CD4-positive, alpha-beta T cell (primary cell): ENCODE measurements at regions not wholly inside any gene's neighbourhood (a gene's known extent, or its start where the extent isn't known, plus 50 kb on each side); places are given as distances from the start of the nearest gene placed in this dataset.

Source experiments
- ATAC-seq: fragments of 200-7000 bp; cut with Tn5 transposase; one replicate; pipeline ENCODE4 v1.10.0; 2022; ENCODE audit warnings: mild to moderate bottlenecking; ENCODE audit not compliant: poor library complexity
- CTCF ChIA-PET: fragments of 350-600 bp; sonication (Branson Sonifier 250); formaldehyde crosslinking; loops from one replicate; lab custom pipeline; 2021; ENCODE audit warnings: antibody characterized with exemption, inconsistent platforms; lab: Charles Lee
- POLR2A ChIA-PET: fragments of 350-600 bp; sonication (Branson Sonifier 250); formaldehyde crosslinking; loops from one replicate; lab custom pipeline; 2021; ENCODE audit warnings: antibody characterized with exemption, inconsistent platforms; lab: Charles Lee
- DNase-seq, 14 experiments: peaks; one replicate each; pipeline ENCODE4 v3.0.0-alpha.2; 2013 to 2020; ENCODE audit warnings: mixed read lengths in 2 of 14
- H3K27ac ChIP-seq, 2 donors: one replicate each; pipeline versions ENCODE4 v1.5.1 to v1.7.0; 2013; ENCODE audit warnings: low read length in 2 of 2, low read depth in 1 of 2, mild to moderate bottlenecking in 1 of 2
- H3K27me3 ChIP-seq, 2 experiments: 1 replicate in 1 of 2; 2 replicates in 1 of 2; pipeline versions ENCODE4 v1.6.1 to v1.7.0; 2013; ENCODE audit warnings: low read length in 2 of 2, control low read depth in 1 of 2, mild to moderate bottlenecking in 1 of 2, moderate library complexity in 1 of 2; ENCODE audit not compliant: insufficient read depth in 2 of 2, control insufficient read depth in 1 of 2
- H3K36me3 ChIP-seq: one replicate; pipeline ENCODE4 v1.6.1; 2013; ENCODE audit warnings: low read length, control low read depth; ENCODE audit not compliant: insufficient read depth
- H3K4me1 ChIP-seq: one replicate; pipeline ENCODE4 v1.6.1; 2013; ENCODE audit warnings: low read length, control low read depth; ENCODE audit not compliant: insufficient read depth
- H3K4me3 ChIP-seq: one replicate; pipeline ENCODE4 v1.5.1; 2013; ENCODE audit warnings: mild to moderate bottlenecking, low read length, moderate library complexity
- H3K9me3 ChIP-seq, 2 experiments: 1 replicate in 1 of 2; 2 replicates in 1 of 2; pipeline versions ENCODE4 v1.6.1 to v1.7.0; 2013; ENCODE audit warnings: low read length in 2 of 2, mild to moderate bottlenecking in 2 of 2, control low read depth in 1 of 2, moderate library complexity in 1 of 2; ENCODE audit not compliant: control insufficient read depth in 1 of 2, insufficient read depth in 1 of 2
- H3K27ac Mint-ChIP-seq: one replicate; pipeline ENCODE4 v1.8.0; 2020; ENCODE audit warnings: mixed read lengths
- H3K27me3 Mint-ChIP-seq: one replicate; pipeline ENCODE4 v1.8.0; 2021; ENCODE audit warnings: mixed read lengths
- H3K36me3 Mint-ChIP-seq: one replicate; pipeline ENCODE4 v1.8.0; 2021; ENCODE audit warnings: low read depth, mixed read lengths
- H3K4me1 Mint-ChIP-seq: one replicate; pipeline ENCODE4 v1.8.0; 2021; ENCODE audit warnings: low read depth, mixed read lengths
- H3K4me3 Mint-ChIP-seq: one replicate; pipeline ENCODE4 v1.8.0; 2020; ENCODE audit warnings: mild to moderate bottlenecking, mixed read lengths
- H3K9me3 Mint-ChIP-seq: one replicate; pipeline ENCODE4 v1.8.0; 2020; ENCODE audit warnings: mixed read lengths
- intact Hi-C, 2 experiments: fragments of 100-400 bp; cut with DNase I in 1 of 2; cut with micrococcal nuclease in 1 of 2; formaldehyde crosslinking; loops; one replicate each; pipeline versions ENCODE4 v1.15.1 to v1.9.0; 2023 to 2025; cut with DNase I, micrococcal nuclease
- TF ChIP-seq, protein P1 (sequence below): fragments of 200-600 bp; IDR thresholded peaks from one replicate; pipeline ENCODE4 v1.8.0; 2022; ENCODE audit warnings: antibody characterized with exemption, mild to moderate bottlenecking

DNA sequence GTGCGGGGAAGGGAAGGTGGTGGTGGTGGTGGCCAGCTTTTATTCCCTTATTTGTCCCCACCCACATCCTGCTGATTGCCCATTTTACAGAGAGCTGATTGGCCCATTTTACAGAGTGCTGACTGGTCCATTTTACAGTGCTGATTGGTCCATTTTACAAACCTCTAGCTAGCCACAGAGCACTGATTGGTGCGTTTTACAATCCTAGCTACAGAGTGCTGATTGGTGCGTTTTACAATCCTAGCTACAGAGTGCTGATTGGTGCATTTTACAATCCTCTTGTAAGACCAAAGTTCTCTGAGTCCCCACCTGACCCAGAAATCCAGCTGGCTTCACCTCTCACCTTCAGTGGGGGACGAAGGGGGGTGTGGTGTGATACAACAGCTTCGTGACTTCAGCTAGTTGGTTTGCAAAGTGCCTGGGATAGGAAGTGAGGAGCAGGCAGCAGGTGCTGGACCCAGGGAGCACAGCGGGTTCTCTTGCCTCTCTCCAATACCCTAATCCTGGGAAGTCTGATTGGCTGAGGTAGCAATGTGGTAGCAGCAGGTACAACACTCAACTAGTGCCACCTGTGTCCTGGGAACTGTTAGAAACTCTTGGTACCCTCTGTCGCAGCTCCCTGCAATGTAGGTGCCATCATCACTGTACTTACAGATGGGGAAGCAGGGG is 92.1 kb downstream of the BARX1 start:
- CTCF ChIA-PET: no interaction called here
- TF ChIP-seq, protein P1, sequence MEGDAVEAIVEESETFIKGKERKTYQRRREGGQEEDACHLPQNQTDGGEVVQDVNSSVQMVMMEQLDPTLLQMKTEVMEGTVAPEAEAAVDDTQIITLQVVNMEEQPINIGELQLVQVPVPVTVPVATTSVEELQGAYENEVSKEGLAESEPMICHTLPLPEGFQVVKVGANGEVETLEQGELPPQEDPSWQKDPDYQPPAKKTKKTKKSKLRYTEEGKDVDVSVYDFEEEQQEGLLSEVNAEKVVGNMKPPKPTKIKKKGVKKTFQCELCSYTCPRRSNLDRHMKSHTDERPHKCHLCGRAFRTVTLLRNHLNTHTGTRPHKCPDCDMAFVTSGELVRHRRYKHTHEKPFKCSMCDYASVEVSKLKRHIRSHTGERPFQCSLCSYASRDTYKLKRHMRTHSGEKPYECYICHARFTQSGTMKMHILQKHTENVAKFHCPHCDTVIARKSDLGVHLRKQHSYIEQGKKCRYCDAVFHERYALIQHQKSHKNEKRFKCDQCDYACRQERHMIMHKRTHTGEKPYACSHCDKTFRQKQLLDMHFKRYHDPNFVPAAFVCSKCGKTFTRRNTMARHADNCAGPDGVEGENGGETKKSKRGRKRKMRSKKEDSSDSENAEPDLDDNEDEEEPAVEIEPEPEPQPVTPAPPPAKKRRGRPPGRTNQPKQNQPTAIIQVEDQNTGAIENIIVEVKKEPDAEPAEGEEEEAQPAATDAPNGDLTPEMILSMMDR: no peak
- no peaks in the 10 kb centered on the region for H3K4me1 ChIP-seq

GRCh38 chr9:93861736-93862358 is 93.3 kb downstream of the BARX1 start:
- Histone ChIP-seq H3K27ac (no peak overlapping the region), H3K9me3 (peaks cover 0 to 19% of the 10 kb centered on the region in 2 experiments), H3K36me3 (no peaks in the 10 kb centered on the region), H3K4me3 (no peak overlapping the region), H3K27me3 (peaks cover 32 to 54% of the 10 kb centered on the region in 2 experiments), H3K4me1 (no peaks in the 10 kb centered on the region)
- no peak overlapping the region for H3K4me3 Mint-ChIP-seq
- no peak for ATAC-seq
- intact Hi-C loops: no loop called here
- TF ChIP-seq, protein P1: no peak
- H3K36me3 Mint-ChIP-seq: no peaks in the 10 kb centered on the region
- ChIA-PET POLR2A (no interaction called here), CTCF (no interaction called here)
- H3K9me3 Mint-ChIP-seq: no peaks in the 10 kb centered on the region
- no peak for DNase-seq
- no peak overlapping the region for H3K27ac Mint-ChIP-seq
- no peaks in the 10 kb centered on the region for H3K4me1 Mint-ChIP-seq
- peaks cover 73% of the 10 kb centered on the region for H3K27me3 Mint-ChIP-seq

More for the DNA sequence above, 92.1 kb downstream of the BARX1 start:
- POLR2A ChIA-PET: no interaction called here
- Mint-ChIP-seq H3K27ac (no peak overlapping the region), H3K36me3 (no peaks in the 10 kb centered on the region), H3K4me3 (no peak overlapping the region), H3K27me3 (peaks cover 67% of the 10 kb centered on the region), H3K4me1 (no peaks in the 10 kb centered on the region), H3K9me3 (no peaks in the 10 kb centered on the region)
- peaks cover 0 to 19% of the 10 kb centered on the region in 2 experiments for H3K9me3 ChIP-seq
- ATAC-seq (no peak), DNase-seq (no peak)
- H3K36me3 ChIP-seq: no peaks in the 10 kb centered on the region
- no peak overlapping the region for H3K27ac ChIP-seq
- H3K4me3 ChIP-seq: no peak overlapping the region
- intact Hi-C loops: no loop called here
- H3K27me3 ChIP-seq: peaks cover 30 to 42% of the 10 kb centered on the region in 2 experiments

GRCh38 chr9:93860694-93861658 is 94.2 kb downstream of the BARX1 start:
- CTCF ChIA-PET: no interaction called here
- no peak overlapping the region for H3K27ac Mint-ChIP-seq
- no peak for DNase-seq

More at GRCh38 chr9:93860694-93861658, 94.2 kb downstream of the BARX1 start:
- no peak for ATAC-seq
- Mint-ChIP-seq H3K27me3 (peaks cover 79% of the 10 kb centered on the region), H3K4me1 (no peaks in the 10 kb centered on the region), H3K36me3 (no peaks in the 10 kb centered on the region), H3K4me3 (no peak overlapping the region), H3K9me3 (no peaks in the 10 kb centered on the region)
- no peak overlapping the region for H3K4me3 ChIP-seq
- no peak overlapping the region for H3K27ac ChIP-seq
- TF ChIP-seq, protein P1: no peak
- intact Hi-C loops: no loop called here
- POLR2A ChIA-PET: no interaction called here
- no peaks in the 10 kb centered on the region for H3K36me3 ChIP-seq
- H3K27me3 ChIP-seq: peaks cover 32 to 60% of the 10 kb centered on the region in 2 experiments
- peaks cover 0 to 19% of the 10 kb centered on the region in 2 experiments for H3K9me3 ChIP-seq
- H3K4me1 ChIP-seq: no peaks in the 10 kb centered on the region
